ENCODE measurements at regions not wholly inside any gene's neighbourhood (a gene's known extent, or its start where the extent isn't known, plus 50 kb on each side); places are given as distances from the start of the nearest gene placed in this dataset.

DNA sequence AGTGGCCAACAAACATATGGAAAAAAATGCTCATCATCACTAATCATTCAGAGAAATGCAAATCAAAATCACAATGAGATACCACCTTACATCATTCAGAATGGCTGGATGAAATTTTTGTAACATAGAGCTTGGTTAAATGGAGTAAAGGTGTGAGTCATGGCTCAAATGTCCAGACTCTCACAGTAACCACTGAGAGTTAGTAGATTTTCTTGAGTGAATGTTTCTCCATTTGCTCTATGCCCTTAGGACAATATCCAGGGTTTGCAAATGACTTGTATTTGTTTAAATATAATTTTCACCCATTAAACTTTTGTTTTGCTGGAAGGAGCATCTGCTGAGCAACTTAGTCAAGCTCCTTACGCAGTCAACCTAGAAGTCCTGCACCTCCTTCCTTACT, 967.2 kb downstream of the XPNPEP1 start:
- TF ChIP-seq, protein P1, sequence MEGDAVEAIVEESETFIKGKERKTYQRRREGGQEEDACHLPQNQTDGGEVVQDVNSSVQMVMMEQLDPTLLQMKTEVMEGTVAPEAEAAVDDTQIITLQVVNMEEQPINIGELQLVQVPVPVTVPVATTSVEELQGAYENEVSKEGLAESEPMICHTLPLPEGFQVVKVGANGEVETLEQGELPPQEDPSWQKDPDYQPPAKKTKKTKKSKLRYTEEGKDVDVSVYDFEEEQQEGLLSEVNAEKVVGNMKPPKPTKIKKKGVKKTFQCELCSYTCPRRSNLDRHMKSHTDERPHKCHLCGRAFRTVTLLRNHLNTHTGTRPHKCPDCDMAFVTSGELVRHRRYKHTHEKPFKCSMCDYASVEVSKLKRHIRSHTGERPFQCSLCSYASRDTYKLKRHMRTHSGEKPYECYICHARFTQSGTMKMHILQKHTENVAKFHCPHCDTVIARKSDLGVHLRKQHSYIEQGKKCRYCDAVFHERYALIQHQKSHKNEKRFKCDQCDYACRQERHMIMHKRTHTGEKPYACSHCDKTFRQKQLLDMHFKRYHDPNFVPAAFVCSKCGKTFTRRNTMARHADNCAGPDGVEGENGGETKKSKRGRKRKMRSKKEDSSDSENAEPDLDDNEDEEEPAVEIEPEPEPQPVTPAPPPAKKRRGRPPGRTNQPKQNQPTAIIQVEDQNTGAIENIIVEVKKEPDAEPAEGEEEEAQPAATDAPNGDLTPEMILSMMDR (conservative IDR thresholded peaks at IDR 0.05; ENCODE audit: low read depth, low read length): no peak
- TF ChIP-seq FOS (IDR thresholded peaks at IDR 0.05; ENCODE audit: low read depth, low read length) (no peak), SMC3 (IDR thresholded peaks at IDR 0.05; ENCODE audit: low read depth, low read length) (no peak), POLR2A (IDR thresholded peaks at IDR 0.05; ENCODE audit: low read depth, low read length) (no peak), RFX5 (IDR thresholded peaks at IDR 0.05; ENCODE audit: low read depth, low read length) (no peak), RAD21 (IDR thresholded peaks at IDR 0.05; ENCODE audit: low read length) (no peak), CEBPB (IDR thresholded peaks at IDR 0.05; ENCODE audit: low read depth, low read length) (no peak), RCOR1 (IDR thresholded peaks at IDR 0.05; ENCODE audit: insufficient replicate concordance, low read length) (no peak), MAZ (IDR thresholded peaks at IDR 0.05; ENCODE audit: borderline replicate concordance, low read depth, low read length) (no peak), CHD1 (IDR thresholded peaks at IDR 0.05; ENCODE audit: low read depth, low read length) (no peak), BHLHE40 (IDR thresholded peaks at IDR 0.05; ENCODE audit: low read depth, low read length) (no peak), MXI1 (IDR thresholded peaks at IDR 0.05; ENCODE audit: borderline replicate concordance, low read depth, low read length) (no peak)
- TF ChIP-seq, protein P2, sequence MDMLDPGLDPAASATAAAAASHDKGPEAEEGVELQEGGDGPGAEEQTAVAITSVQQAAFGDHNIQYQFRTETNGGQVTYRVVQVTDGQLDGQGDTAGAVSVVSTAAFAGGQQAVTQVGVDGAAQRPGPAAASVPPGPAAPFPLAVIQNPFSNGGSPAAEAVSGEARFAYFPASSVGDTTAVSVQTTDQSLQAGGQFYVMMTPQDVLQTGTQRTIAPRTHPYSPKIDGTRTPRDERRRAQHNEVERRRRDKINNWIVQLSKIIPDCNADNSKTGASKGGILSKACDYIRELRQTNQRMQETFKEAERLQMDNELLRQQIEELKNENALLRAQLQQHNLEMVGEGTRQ (IDR thresholded peaks at IDR 0.05; ENCODE audit: low read depth, low read length): no peak
- TF ChIP-seq, protein P3, sequence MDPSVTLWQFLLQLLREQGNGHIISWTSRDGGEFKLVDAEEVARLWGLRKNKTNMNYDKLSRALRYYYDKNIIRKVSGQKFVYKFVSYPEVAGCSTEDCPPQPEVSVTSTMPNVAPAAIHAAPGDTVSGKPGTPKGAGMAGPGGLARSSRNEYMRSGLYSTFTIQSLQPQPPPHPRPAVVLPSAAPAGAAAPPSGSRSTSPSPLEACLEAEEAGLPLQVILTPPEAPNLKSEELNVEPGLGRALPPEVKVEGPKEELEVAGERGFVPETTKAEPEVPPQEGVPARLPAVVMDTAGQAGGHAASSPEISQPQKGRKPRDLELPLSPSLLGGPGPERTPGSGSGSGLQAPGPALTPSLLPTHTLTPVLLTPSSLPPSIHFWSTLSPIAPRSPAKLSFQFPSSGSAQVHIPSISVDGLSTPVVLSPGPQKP (IDR thresholded peaks at IDR 0.05; ENCODE audit: borderline replicate concordance, low read depth, low read length): no peak

All from IMR-90 (cell line).